Lower leg skin (tissue), 4 donors: ENCODE measurements at regions not wholly inside any gene's neighbourhood (a gene's known extent, or its start where the extent isn't known, plus 50 kb on each side); places are given as distances from the start of the nearest gene placed in this dataset.

Experiments
- DNase-seq, 2 donors: peaks; one replicate each; pipeline ENCODE4 v3.0.0-alpha.2; 2019; ENCODE audit warnings: low spot score in 2 of 2
- H3K4me3 ChIP-seq: fragments of 200-600 bp; sonication (generic); 2 replicates; pipeline ENCODE4 v1.5.1; 2017; ENCODE audit warnings: mild to moderate bottlenecking, low read depth; ENCODE audit not compliant: poor library complexity, severe bottlenecking
- CTCF ChIP-seq, 3 donors: fragments of 450-650 bp; IDR thresholded peaks; one replicate each; pipeline ENCODE4 v1.5.1; 2016; ENCODE audit warnings: antibody characterized with exemption in 3 of 3, mild to moderate bottlenecking in 3 of 3, moderate library complexity in 2 of 3
- POLR2A ChIP-seq, 2 donors: fragments of 450-650 bp; IDR thresholded peaks; one replicate each; pipeline ENCODE4 v1.6.1; 2016 to 2017; ENCODE audit warnings: antibody characterized with exemption in 2 of 2, mild to moderate bottlenecking in 1 of 2, moderate library complexity in 1 of 2
- WGBS, 2 donors: methylation state at CpG; one replicate each; pipeline ENCODE4 v1.1.5; 2018; 5-methylcytosine and 5-hydroxymethylcytosine counted together
- intact Hi-C: fragments of 100-400 bp; cut with DNase I; formaldehyde crosslinking; loops from one replicate; pipeline ENCODE4 v1.15.0; 2023; ENCODE audit warnings: low total_unique reads

- WGBS, 2 donors: 74 to 75% methylated on average over 5 of the region's 5 CpGs
- no peak for TF ChIP-seq CTCF (IDR thresholded peaks at IDR 0.05)
- no peak for TF ChIP-seq POLR2A (IDR thresholded peaks at IDR 0.05)
- intact Hi-C loops: no loop called here
- no peak for DNase-seq
- no peak overlapping the region for H3K4me3 ChIP-seq
Measured at GRCh38 chr6:21739838-21740237, 146.3 kb downstream of the SOX4 start.

- intact Hi-C loops: no loop called here
- WGBS, 2 donors: 81 to 85% methylated on average over 4 of the region's 4 CpGs
- H3K4me3 ChIP-seq: no peak overlapping the region
- no peak for TF ChIP-seq POLR2A (IDR thresholded peaks at IDR 0.05)
- TF ChIP-seq CTCF (IDR thresholded peaks at IDR 0.05): no peak
- DNase-seq: no peak
Measured at GRCh38 chr6:21740376-21741124, 147.0 kb downstream of the SOX4 start.

GRCh38 chr6:21741221-21742109 lies 147.9 kb downstream of the SOX4 start:
- intact Hi-C loops: no loop called here
- WGBS, 2 donors: 56 to 59% methylated on average over 6 of the region's 6 CpGs
- DNase-seq: no peak

GRCh38 chr6:21742238-21742660 lies 148.7 kb downstream of the SOX4 start:
- intact Hi-C loops: no loop called here
- 59 to 65% methylated on average over 6 of the region's 6 CpGs for WGBS, 2 donors
- no peak overlapping the region for H3K4me3 ChIP-seq
- TF ChIP-seq POLR2A (IDR thresholded peaks at IDR 0.05) (no peak), CTCF (IDR thresholded peaks at IDR 0.05) (no peak)
- DNase-seq: no peak

More at GRCh38 chr6:21741221-21742109, 147.9 kb downstream of the SOX4 start:
- H3K4me3 ChIP-seq: no peak overlapping the region
- no peak for TF ChIP-seq CTCF (IDR thresholded peaks at IDR 0.05)
- TF ChIP-seq POLR2A (IDR thresholded peaks at IDR 0.05): no peak

- TF ChIP-seq CTCF (IDR thresholded peaks at IDR 0.05) (no peak), POLR2A (IDR thresholded peaks at IDR 0.05) (no peak)
- no peak for DNase-seq
- H3K4me3 ChIP-seq: no peak overlapping the region
- WGBS, 2 donors: 93% methylated on average over 1 of the region's 1 CpG
- intact Hi-C loops: no loop called here
Measured at GRCh38 chr6:21744331-21744730, 150.8 kb downstream of the SOX4 start.
